Liver (tissue), 8 donors: ENCODE measurements at regions not wholly inside any gene's neighbourhood (a gene's known extent, or its start where the extent isn't known, plus 50 kb on each side); places are given as distances from the start of the nearest gene placed in this dataset.

ENCODE experiments used
- DNase-seq: peaks from one replicate; pipeline ENCODE4 v3.0.0-alpha.2; 2017; ENCODE audit warnings: low spot score
- H3K27ac ChIP-seq, 2 donors: one replicate each; pipeline ENCODE4 v1.7.0; 2013; ENCODE audit warnings: inconsistent platforms in 2 of 2, low read length in 2 of 2, control low read depth in 1 of 2, low read depth in 1 of 2, mild to moderate bottlenecking in 1 of 2
- H3K27me3 ChIP-seq, 4 donors: one replicate each; pipeline versions ENCODE4 v1.6.1 to v1.7.0; 2013; ENCODE audit warnings: low read length in 3 of 4, inconsistent platforms in 1 of 4, mild to moderate bottlenecking in 1 of 4, moderate library complexity in 1 of 4; ENCODE audit not compliant: control insufficient read depth in 4 of 4, insufficient read depth in 4 of 4
- H3K36me3 ChIP-seq, 4 donors: one replicate each; pipeline versions ENCODE4 v1.6.1 to v1.7.0; 2013; ENCODE audit warnings: low read length in 3 of 4, mild to moderate bottlenecking in 3 of 4, low read depth in 1 of 4, moderate library complexity in 1 of 4; ENCODE audit not compliant: control insufficient read depth in 4 of 4, insufficient read depth in 3 of 4
- H3K4me1 ChIP-seq, 4 donors: one replicate each; pipeline versions ENCODE4 v1.6.1 to v1.7.0; 2013; ENCODE audit warnings: low read length in 3 of 4, mild to moderate bottlenecking in 3 of 4, moderate library complexity in 1 of 4; ENCODE audit not compliant: control insufficient read depth in 4 of 4, insufficient read depth in 4 of 4
- H3K4me3 ChIP-seq, 3 donors: one replicate each; pipeline versions ENCODE4 v1.6.1 to v1.7.0; 2013; ENCODE audit warnings: low read length in 3 of 3, control low read depth in 1 of 3, low read depth in 1 of 3, mild to moderate bottlenecking in 1 of 3
- H3K9ac ChIP-seq, 2 donors: one replicate each; pipeline ENCODE4 v1.7.0; 2013; ENCODE audit warnings: low read length in 2 of 2, mild to moderate bottlenecking in 2 of 2, moderate library complexity in 2 of 2, control low read depth in 1 of 2, low read depth in 1 of 2
- H3K9me3 ChIP-seq, 4 donors: one replicate each; pipeline versions ENCODE4 v1.6.1 to v1.7.0; 2013; ENCODE audit warnings: low read length in 3 of 4; ENCODE audit not compliant: control insufficient read depth in 4 of 4
- ATF3 ChIP-seq: IDR thresholded peaks from 2 replicates; pipeline ENCODE4 v1.6.1; 2016; ENCODE audit warnings: antibody characterized with exemption
- CTCF ChIP-seq: fragments of 150-350 bp; IDR thresholded peaks from 2 replicates; pipeline ENCODE4 v1.5.1; 2017; ENCODE audit warnings: improper control_type of control experiment, low read depth, low read length; ENCODE audit not compliant: missing input control
- EGR1 ChIP-seq, 2 donors: IDR thresholded peaks; 2 replicates each; pipeline ENCODE4 v1.6.1; 2016 to 2018; ENCODE audit warnings: antibody characterized with exemption in 2 of 2, low read depth in 2 of 2
- FOXA1 ChIP-seq: IDR thresholded peaks from 2 replicates; pipeline ENCODE4 v1.6.1; 2016; ENCODE audit warnings: antibody characterized with exemption
- FOXA2 ChIP-seq: IDR thresholded peaks from 2 replicates; pipeline ENCODE4 v1.6.1; 2016; ENCODE audit warnings: antibody characterized with exemption
- GABPA ChIP-seq, 2 donors: IDR thresholded peaks in 1 of 2; conservative IDR thresholded peaks in 1 of 2; 2 replicates each; pipeline ENCODE4 v1.6.1; 2016; ENCODE audit warnings: antibody characterized with exemption in 2 of 2, mild to moderate bottlenecking in 1 of 2, moderate library complexity in 1 of 2
- HNF4A ChIP-seq, 2 donors: conservative IDR thresholded peaks; 2 replicates each; pipeline ENCODE4 v1.6.1; 2016; ENCODE audit warnings: antibody characterized with exemption in 2 of 2, mild to moderate bottlenecking in 2 of 2
- JUND ChIP-seq, 2 donors: IDR thresholded peaks; 2 replicates each; pipeline ENCODE4 v1.6.1; 2016; ENCODE audit warnings: antibody characterized with exemption in 2 of 2
- MAX ChIP-seq: IDR thresholded peaks from 2 replicates; pipeline ENCODE4 v1.6.1; 2016; ENCODE audit warnings: antibody characterized with exemption
- NR2F2 ChIP-seq: IDR thresholded peaks from 2 replicates; pipeline ENCODE4 v1.6.1; 2016; ENCODE audit warnings: antibody characterized with exemption
- RAD21 ChIP-seq, 2 donors: IDR thresholded peaks; 2 replicates each; pipeline ENCODE4 v1.6.1; 2016; ENCODE audit warnings: antibody characterized with exemption in 2 of 2, mild to moderate bottlenecking in 2 of 2
- REST ChIP-seq: IDR thresholded peaks from 2 replicates; pipeline ENCODE4 v1.6.1; 2016; ENCODE audit warnings: antibody characterized with exemption, mild to moderate bottlenecking
- RXRA ChIP-seq, 2 donors: IDR thresholded peaks; 2 replicates each; pipeline ENCODE4 v1.6.1; 2017 to 2018; ENCODE audit warnings: antibody characterized with exemption in 2 of 2, mild to moderate bottlenecking in 1 of 2
- SP1 ChIP-seq: IDR thresholded peaks from 2 replicates; pipeline ENCODE4 v1.6.1; 2018; ENCODE audit warnings: antibody characterized with exemption, mild to moderate bottlenecking
- TAF1 ChIP-seq: conservative IDR thresholded peaks from 2 replicates; pipeline ENCODE4 v1.6.1; 2016; ENCODE audit warnings: antibody characterized with exemption, mild to moderate bottlenecking
- YY1 ChIP-seq: IDR thresholded peaks from 2 replicates; pipeline ENCODE4 v1.6.1; 2016; ENCODE audit warnings: antibody characterized with exemption, mild to moderate bottlenecking
- ZBTB33 ChIP-seq: IDR thresholded peaks from 2 replicates; pipeline ENCODE4 v1.6.1; 2016; ENCODE audit warnings: antibody characterized with exemption
- WGBS: extraction: QIAGEN DNeasy Blood & Tissue Kit; methylation state at CpG from one replicate; pipeline ENCODE4 v1.1.7; 2013; 5-methylcytosine and 5-hydroxymethylcytosine counted together
- donor health status: healthy.
- donor health status: healthy.
- donor health status: healthy.
- donor health status: healthy.
- donor health status: healthy.

- H3K9me3 ChIP-seq = no peaks in the 10 kb centered on the region
- no peak overlapping the region for H3K9ac ChIP-seq
- no peak overlapping the region for H3K4me3 ChIP-seq
- no peaks in the 10 kb centered on the region for H3K4me1 ChIP-seq
- no peak overlapping the region for H3K27ac ChIP-seq
- no peaks in the 10 kb centered on the region for H3K27me3 ChIP-seq
- no peaks in the 10 kb centered on the region for H3K36me3 ChIP-seq
- no peak for TF ChIP-seq GABPA (IDR thresholded peaks at IDR 0.05 in 1 of 2, conservative IDR thresholded peaks at IDR 0.05 in 1 of 2)
- TF ChIP-seq RAD21 (IDR thresholded peaks at IDR 0.05) = no peak
- no peak for TF ChIP-seq NR2F2
- TF ChIP-seq YY1 = no peak
- TF ChIP-seq HNF4A (conservative IDR thresholded peaks at IDR 0.05) = no peak
- TF ChIP-seq ZBTB33 = no peak
- TF ChIP-seq CTCF = no peak
- TF ChIP-seq EGR1 (IDR thresholded peaks at IDR 0.05; ENCODE audit: low read depth in 2 of 2) = no peak
- TF ChIP-seq FOXA1 = no peak
- TF ChIP-seq TAF1 = no peak
- no peak for TF ChIP-seq SP1
- TF ChIP-seq REST = no peak
- no peak for TF ChIP-seq RXRA (IDR thresholded peaks at IDR 0.05)
- TF ChIP-seq MAX = no peak
- no peak for TF ChIP-seq ATF3
- no peak for TF ChIP-seq JUND (IDR thresholded peaks at IDR 0.05)
- 49% methylated on average over 2 of the region's 2 CpGs for WGBS
- no peak for DNase-seq
These were observed 443.7 kb upstream of the SPRED2 start for GRCh38 chr2:65876114-65876513.

GRCh38 chr2:65870826-65871225 lies 438.4 kb upstream of the SPRED2 start:
- TF ChIP-seq ATF3 (no peak), REST (no peak), MAX (no peak), ZBTB33 (no peak), EGR1 (IDR thresholded peaks at IDR 0.05; ENCODE audit: low read depth in 2 of 2) (no peak), NR2F2 (no peak), FOXA1 (no peak), FOXA2 (no peak), SP1 (no peak), JUND (IDR thresholded peaks at IDR 0.05) (no peak), HNF4A (conservative IDR thresholded peaks at IDR 0.05) (no peak), GABPA (IDR thresholded peaks at IDR 0.05 in 1 of 2, conservative IDR thresholded peaks at IDR 0.05 in 1 of 2) (no peak)
- Histone ChIP-seq H3K27me3 (peaks cover 0 to 3% (median 0%) of the 10 kb centered on the region in 4 donors), H3K27ac (no peak overlapping the region), H3K4me3 (no peak overlapping the region), H3K4me1 (no peaks in the 10 kb centered on the region), H3K36me3 (no peaks in the 10 kb centered on the region), H3K9ac (no peak overlapping the region), H3K9me3 (no peaks in the 10 kb centered on the region)
- WGBS = 91% methylated on average over 2 of the region's 2 CpGs
- DNase-seq = no peak
